HG03469 (cell line): ENCODE measurements at regions not wholly inside any gene's neighbourhood (a gene's known extent, or its start where the extent isn't known, plus 50 kb on each side); places are given as distances from the start of the nearest gene placed in this dataset.

ENCODE experiments used
- ATAC-seq: cut with Tn5 transposase; IDR thresholded peaks from one replicate; pipeline ENCODE4 v1.9.1; 2021; ENCODE audit warnings: mild to moderate bottlenecking, moderate library complexity, moderate number of reproducible peaks; ENCODE audit not compliant: unreplicated experiment

- ATAC-seq, result no peak
These were observed 498.5 kb upstream of the TYRP1 start for GRCh38 chr9:12194731-12195130.

- ATAC-seq, result no peak
These were observed 497.7 kb upstream of the TYRP1 start for GRCh38 chr9:12195456-12195855.

GRCh38 chr9:12204512-12204911 lies 488.7 kb upstream of the TYRP1 start:
- no peak for ATAC-seq

GRCh38 chr9:12212860-12213259 lies 480.3 kb upstream of the TYRP1 start:
- ATAC-seq, result no peak

- no peak for ATAC-seq
These were observed 471.7 kb upstream of the TYRP1 start for GRCh38 chr9:12221470-12221869.

GRCh38 chr9:12224449-12224848 lies 468.7 kb upstream of the TYRP1 start:
- no peak for ATAC-seq

GRCh38 chr9:12230708-12231107 lies 462.5 kb upstream of the TYRP1 start:
- no peak for ATAC-seq

GRCh38 chr9:12231832-12232231 lies 461.4 kb upstream of the TYRP1 start:
- ATAC-seq, result no peak

- no peak for ATAC-seq
These were observed 460.3 kb upstream of the TYRP1 start for GRCh38 chr9:12232836-12233235.

GRCh38 chr9:12253941-12254340 lies 439.2 kb upstream of the TYRP1 start:
- ATAC-seq, result no peak

- ATAC-seq, result no peak
These were observed 426.4 kb upstream of the TYRP1 start for GRCh38 chr9:12266758-12267157.

GRCh38 chr9:12271421-12271891 lies 421.7 kb upstream of the TYRP1 start:
- ATAC-seq, result no peak

GRCh38 chr9:12272471-12273120 lies 420.6 kb upstream of the TYRP1 start:
- ATAC-seq, result no peak

- no peak for ATAC-seq
These were observed 418.6 kb upstream of the TYRP1 start for GRCh38 chr9:12274577-12274976.

GRCh38 chr9:12276505-12276904 lies 416.7 kb upstream of the TYRP1 start:
- no peak for ATAC-seq

- ATAC-seq, result no peak
These were observed 403.5 kb upstream of the TYRP1 start for GRCh38 chr9:12289711-12290110.

GRCh38 chr9:12290166-12290869 lies 402.9 kb upstream of the TYRP1 start:
- ATAC-seq, result no peak

- no peak for ATAC-seq
These were observed 388.0 kb upstream of the TYRP1 start for GRCh38 chr9:12305211-12305610.

- no peak for ATAC-seq
These were observed 378.6 kb upstream of the TYRP1 start for GRCh38 chr9:12314589-12314988.

- no peak for ATAC-seq
These were observed 374.2 kb upstream of the TYRP1 start for GRCh38 chr9:12318732-12319685.

- ATAC-seq, result no peak
These were observed 363.6 kb upstream of the TYRP1 start for GRCh38 chr9:12329623-12329985.
